HG02970 (cell line): ENCODE measurements at regions not wholly inside any gene's neighbourhood (a gene's known extent, or its start where the extent isn't known, plus 50 kb on each side); places are given as distances from the start of the nearest gene placed in this dataset.

Experiments
- ATAC-seq: cut with Tn5 transposase; IDR thresholded peaks from one replicate; pipeline ENCODE4 v1.9.1; 2021; ENCODE audit warnings: mild to moderate bottlenecking, moderate library complexity, moderate number of reproducible peaks; ENCODE audit not compliant: unreplicated experiment, low FRiP score

GRCh38 chr1:114234408-114235124 is 80.9 kb upstream of the SYT6 start:
- no peak for ATAC-seq

GRCh38 chr1:114232691-114233090 is 79.0 kb upstream of the SYT6 start:
- ATAC-seq = no peak

- no peak for ATAC-seq
Observed at GRCh38 chr1:114231301-114231700, 77.6 kb upstream of the SYT6 start.

GRCh38 chr1:114229368-114229767 is 75.7 kb upstream of the SYT6 start:
- no peak for ATAC-seq

DNA sequence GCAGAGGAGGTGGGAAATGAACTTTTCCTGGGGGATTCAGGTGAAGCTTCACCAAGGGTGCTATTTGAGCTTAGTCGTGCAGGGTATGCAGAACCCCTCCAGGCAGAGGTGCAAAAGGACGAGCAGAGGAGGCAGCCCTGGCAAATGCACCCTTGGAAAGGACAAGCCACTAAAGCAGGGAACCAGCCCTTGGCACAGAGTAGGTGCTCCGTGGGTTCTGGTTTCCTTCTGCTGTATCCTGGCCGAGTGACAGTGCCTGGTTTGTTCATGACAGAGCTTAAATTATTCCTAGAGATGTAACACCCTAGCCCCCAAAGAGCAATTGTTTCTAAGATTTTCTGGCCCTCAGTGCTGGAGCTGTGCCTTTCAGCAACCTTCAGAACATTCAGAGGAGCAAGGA is 73.4 kb upstream of the SYT6 start:
- no peak for ATAC-seq

- ATAC-seq = no peak
Observed at GRCh38 chr1:114224196-114224907, 70.7 kb upstream of the SYT6 start.

DNA sequence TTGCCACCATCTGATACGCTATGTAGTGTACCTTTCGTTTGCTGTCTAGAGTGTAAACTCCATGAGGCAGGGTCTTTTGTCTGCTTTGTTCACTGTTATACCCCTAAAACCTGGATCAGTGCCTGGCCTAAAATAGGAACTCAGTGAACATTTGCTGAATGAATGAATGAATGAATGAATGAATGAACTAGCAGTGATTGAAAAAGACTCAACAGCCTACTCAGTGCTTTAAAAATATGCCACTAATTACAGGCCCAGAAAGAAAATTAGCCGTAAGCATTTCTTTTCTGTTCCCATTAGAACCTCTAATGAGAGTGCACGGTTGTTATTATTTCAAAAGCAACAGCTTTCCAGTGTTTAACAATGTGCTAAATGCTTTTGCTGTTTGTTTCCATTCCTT is 69.3 kb upstream of the SYT6 start:
- ATAC-seq = no peak

DNA sequence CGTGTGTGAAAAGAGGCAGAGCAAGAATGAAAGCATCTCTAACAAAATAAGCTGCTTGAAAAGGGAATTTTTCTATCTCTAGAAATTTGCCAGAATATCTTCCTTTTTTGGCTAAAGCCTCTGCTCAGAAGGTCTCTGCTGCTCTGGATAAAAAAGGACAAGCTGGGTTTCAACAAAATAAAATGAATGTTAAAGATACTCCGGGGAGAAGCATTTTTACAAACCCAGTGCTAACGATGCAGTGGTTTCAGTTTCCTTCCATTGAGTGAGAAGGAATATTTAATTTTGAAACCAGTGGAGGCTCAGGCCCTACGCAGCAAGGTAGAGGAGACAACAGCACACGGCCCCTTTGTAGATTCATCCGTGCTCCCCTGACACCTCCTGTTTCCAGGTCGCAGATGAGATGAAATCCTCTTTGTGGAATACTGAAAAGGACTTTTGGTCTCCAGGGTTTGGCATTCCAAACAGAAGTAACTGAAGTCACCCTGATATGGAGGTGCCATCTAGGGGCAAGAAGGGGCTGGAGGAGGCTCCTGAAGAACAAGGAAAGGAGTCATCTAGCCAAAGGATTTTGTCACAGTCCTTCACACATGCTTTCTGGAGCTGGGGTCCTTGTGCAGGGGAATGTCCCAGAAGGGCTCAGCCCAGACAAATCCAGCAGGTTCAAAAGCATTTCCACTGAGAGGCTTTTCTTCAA is 65.7 kb upstream of the SYT6 start:
- no peak for ATAC-seq

DNA sequence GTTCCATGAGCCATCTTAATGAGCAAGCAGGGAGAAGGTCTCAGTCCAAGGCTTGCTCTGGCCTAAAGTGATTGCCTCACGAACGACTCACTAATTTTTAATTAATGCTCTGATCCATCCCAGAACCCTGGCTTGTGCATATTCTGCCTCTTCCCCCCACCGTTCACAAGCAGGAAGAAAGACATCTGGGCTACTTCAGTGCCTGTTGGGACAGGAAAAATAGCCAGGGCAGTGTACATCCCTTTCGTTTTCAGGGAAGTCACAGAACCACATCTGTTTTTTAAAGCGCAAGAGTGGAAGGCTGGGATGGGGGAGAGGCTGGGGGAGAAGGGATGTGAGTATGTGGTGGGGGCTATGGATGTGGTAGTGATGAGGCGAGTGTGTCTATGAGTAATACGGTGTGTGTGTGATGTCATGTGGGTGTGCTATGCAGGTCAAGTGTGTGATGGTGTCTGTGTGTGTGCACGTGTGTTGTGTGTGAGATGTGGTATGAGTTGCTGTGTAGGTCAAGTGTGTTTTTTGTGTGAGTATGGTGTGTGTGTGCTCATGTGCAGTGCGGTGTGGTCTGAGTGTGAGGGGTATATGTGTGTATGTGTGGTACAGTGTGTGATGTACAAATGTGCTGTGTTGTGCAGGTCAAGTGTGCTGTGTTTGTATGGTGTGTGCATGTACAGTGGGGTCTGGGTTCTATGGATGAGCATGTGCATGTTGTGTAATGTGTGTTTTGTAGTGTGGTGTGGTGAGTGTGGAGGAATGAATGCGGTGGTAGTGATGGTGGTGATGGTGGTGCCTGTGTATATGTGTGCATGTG is 64.9 kb upstream of the SYT6 start:
- ATAC-seq = no peak

DNA sequence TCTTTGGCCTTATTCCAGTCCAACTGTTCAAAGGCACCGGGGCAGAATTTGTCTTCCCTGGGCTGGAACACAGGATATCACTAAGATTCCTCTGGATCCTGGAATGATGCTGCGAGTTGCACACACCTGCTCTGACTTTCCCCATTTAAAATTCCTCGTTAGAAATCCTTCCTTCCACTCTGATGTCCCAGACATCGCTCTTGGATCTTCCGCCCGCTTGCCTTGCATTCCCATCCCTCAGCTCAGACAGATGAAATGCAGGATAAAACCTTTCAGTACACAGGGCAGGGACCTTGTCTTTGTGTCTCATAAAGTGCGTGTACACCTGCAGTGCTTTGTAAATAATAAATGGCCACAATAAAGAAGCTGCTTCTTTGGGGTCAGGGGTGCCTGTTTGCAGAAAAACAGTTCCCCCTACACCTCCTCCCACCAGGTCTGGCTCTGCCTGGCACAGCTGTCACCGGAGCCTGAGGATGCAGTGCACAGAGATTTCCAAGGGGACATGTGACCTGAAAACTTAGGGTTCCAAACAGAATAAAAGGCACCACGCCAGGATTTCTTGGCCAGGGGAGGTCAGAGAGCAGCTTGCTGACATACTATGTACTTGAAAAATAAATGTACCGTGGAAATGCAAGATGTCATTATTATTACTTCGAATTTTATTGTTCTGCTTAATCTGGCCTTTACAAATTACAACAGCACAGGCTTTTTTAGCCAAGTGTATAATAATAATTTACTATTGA is 62.9 kb upstream of the SYT6 start:
- no peak for ATAC-seq

DNA sequence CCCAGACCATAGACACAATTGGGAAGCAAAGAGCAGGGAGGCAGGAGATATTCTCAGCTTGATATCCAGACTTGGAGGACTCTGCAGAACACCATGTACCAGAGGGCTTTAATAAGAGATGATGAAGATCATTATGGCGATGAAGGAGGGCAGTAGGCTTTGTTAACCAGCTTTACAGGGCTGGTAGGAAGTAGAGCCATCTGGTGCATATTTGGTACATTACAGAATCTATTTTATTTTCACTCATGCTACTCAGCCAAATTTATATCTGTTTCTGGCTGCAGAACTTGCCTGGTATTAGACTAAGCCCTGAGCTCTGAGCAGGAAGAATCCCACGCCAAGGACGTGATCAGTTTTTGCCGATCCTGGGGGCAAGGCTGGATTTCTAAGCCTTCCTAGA is 61.8 kb upstream of the SYT6 start:
- ATAC-seq = no peak

- ATAC-seq = no peak
Observed at GRCh38 chr1:114214016-114214415, 60.3 kb upstream of the SYT6 start.

- ATAC-seq = no peak
Observed at GRCh38 chr1:114209971-114210370, 56.3 kb upstream of the SYT6 start.

DNA sequence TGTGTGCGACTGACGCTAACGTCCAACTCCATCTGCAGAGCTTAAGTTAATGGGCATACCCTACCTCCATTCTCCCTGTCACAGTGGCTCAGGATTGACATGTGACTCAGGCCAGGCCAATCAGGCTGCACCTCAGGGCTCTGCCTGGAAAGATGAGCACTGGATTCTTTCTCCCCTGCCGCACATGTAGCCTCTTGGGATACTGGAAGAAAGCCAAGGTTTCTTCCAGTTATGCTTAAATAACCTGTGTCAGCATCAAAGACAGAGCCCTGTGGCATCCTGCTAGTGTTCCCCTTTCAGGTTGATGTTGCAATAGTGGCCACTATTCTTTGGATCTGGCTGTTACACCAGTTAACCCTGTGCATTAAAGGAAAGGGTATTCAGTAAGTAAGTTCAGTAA is 55.0 kb upstream of the SYT6 start:
- no peak for ATAC-seq

DNA sequence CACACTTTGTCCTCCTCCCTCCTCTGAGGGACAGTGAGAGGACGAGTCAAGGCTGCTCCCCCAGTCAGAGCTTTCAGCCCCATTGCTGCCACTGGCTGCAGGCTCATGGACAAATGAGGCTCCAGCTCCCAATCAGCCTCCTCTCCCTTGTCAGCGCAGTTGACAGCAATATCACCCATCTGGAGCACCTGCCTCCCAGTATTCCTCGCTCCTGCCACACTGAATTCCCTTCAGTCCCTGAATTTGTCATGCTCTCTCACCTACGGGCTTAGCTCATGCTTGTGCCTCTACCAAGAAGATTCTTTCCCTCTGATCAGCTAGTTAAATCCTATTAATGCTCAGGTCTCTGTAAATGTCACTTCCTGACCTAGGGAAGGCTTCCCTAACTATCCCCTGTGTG is 54.4 kb upstream of the SYT6 start:
- ATAC-seq = no peak

DNA sequence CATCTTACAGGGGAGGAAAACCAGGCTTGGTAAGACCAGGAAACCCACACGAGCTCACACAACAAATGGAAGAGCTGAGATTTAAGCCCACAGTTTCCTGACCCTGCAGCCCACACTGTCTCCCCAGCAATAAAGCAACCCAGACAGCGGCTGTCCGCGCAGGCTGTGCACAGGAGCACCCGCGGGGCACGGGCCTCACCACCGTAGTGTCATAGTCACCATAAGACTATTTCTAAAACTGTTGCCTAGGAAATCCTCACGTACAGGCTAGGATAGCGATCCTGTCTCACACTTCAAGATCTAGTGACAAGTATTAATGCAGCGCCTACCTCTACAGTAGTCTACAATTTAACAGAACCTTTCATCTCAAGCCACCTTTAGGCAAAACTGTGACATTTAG is 54.0 kb upstream of the SYT6 start:
- no peak for ATAC-seq

DNA sequence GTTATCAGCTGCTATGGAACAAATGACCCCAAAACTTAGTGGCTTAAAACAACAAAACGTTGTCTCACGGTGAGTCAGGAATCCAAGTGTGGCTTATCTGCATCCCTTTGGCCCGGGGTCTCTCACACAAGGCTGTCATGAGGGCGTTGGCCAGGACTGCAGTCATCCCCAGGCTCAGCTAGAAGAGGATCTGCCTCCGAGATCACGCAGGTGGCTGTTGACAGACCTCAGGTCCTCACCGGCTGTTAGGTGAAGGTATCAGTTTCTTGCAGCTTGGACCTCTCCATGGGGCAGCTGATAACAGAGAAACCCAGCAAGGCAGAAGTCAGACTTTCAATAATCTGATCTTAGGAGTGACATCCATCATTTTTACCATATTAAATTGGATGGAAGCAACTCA is 52.7 kb upstream of the SYT6 start:
- ATAC-seq = no peak

DNA sequence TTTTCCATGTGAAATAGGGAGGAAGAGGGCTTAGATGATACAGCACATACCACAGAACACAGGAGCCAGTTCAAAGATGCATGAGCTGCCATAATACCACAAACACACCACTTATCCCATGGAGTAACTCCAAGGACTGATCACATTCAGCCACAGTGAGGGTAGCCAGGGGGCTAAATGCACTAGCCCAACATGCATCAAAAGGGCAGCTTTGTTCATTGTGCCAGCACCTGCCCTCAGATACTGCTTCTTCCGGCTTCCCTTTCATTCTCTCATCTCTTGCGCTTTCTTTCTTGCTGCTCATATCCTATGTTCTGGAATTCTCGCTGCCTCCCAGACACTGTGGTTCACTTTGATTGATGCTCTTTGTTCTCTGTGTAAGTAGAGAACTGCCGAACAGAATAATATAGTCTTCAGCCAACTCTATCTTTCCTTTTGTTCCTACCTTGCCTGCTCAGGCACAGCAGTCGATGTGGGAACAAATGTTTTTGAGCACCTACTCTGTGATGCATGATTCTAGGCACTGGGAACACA is 50.0 kb upstream of the SYT6 start:
- no peak for ATAC-seq
